ENCODE measurements at regions not wholly inside any gene's neighbourhood (a gene's known extent, or its start where the extent isn't known, plus 50 kb on each side); places are given as distances from the start of the nearest gene placed in this dataset.
"Not testable (repeated sequence)": the region's sequence is repeated elsewhere in the genome, so short reads cannot be mapped to it uniquely, and the experiment has no call there.

- H4K20me1 ChIP-seq (ENCODE audit: insufficient read depth); H3K27ac ChIP-seq; H3K79me2 ChIP-seq (ENCODE audit: low read depth); DNase-seq; CTCF ChIA-PET; H3K9me2 ChIP-seq (ENCODE audit: insufficient read depth); H2AFZ ChIP-seq; H3K9me3 ChIP-seq (ENCODE audit: insufficient read depth, low read depth); POLR2A ChIA-PET (ENCODE audit: unreplicated experiment); H3K4me3 ChIP-seq; intact Hi-C loops (cut with micrococcal nuclease; ENCODE audit: unreplicated experiment); H3K4me1 ChIP-seq (replicated peaks; ENCODE audit: insufficient read depth); BruUV-seq (replicated peaks); H3K4me2 ChIP-seq; H3K27me3 ChIP-seq (ENCODE audit: insufficient read depth, low read depth); H3K36me3 ChIP-seq (ENCODE audit: low read depth); H3F3A ChIP-seq (ENCODE audit: insufficient read depth, low read depth): not testable (repeated sequence)
Observed at GRCh38 chr2:91536549-91537263, 2845.2 kb downstream of the RPIA start.

- H3K4me2 ChIP-seq = not testable (repeated sequence)
Observed at GRCh38 chr2:91549316-91549715, 2857.8 kb downstream of the RPIA start.

GRCh38 chr2:91558234-91558633 is 2866.8 kb downstream of the RPIA start:
- intact Hi-C loops (cut with micrococcal nuclease; ENCODE audit: unreplicated experiment); DNase-seq; H3K4me1 ChIP-seq (replicated peaks; ENCODE audit: insufficient read depth); H3K4me3 ChIP-seq; H3K9me3 ChIP-seq (ENCODE audit: insufficient read depth, low read depth); POLR2A ChIA-PET (ENCODE audit: unreplicated experiment); H3K4me2 ChIP-seq; H3K27ac ChIP-seq; H2AFZ ChIP-seq; CTCF ChIA-PET; H3F3A ChIP-seq (ENCODE audit: insufficient read depth, low read depth); H3K79me2 ChIP-seq (ENCODE audit: low read depth); H3K27me3 ChIP-seq (ENCODE audit: insufficient read depth, low read depth); H3K36me3 ChIP-seq (ENCODE audit: low read depth); H4K20me1 ChIP-seq (ENCODE audit: insufficient read depth); H3K9me2 ChIP-seq (ENCODE audit: insufficient read depth); BruUV-seq (replicated peaks): not testable (repeated sequence)

More at GRCh38 chr2:91549316-91549715, 2857.8 kb downstream of the RPIA start:
- BruUV-seq (replicated peaks); intact Hi-C loops (cut with micrococcal nuclease; ENCODE audit: unreplicated experiment); H3K4me3 ChIP-seq; H3K36me3 ChIP-seq (ENCODE audit: low read depth); H3K9me2 ChIP-seq (ENCODE audit: insufficient read depth); H4K20me1 ChIP-seq (ENCODE audit: insufficient read depth); H3F3A ChIP-seq (ENCODE audit: insufficient read depth, low read depth); CTCF ChIA-PET; H3K9me3 ChIP-seq (ENCODE audit: insufficient read depth, low read depth); H3K4me1 ChIP-seq (replicated peaks; ENCODE audit: insufficient read depth); H3K27ac ChIP-seq; POLR2A ChIA-PET (ENCODE audit: unreplicated experiment); H3K27me3 ChIP-seq (ENCODE audit: insufficient read depth, low read depth); H2AFZ ChIP-seq; H3K79me2 ChIP-seq (ENCODE audit: low read depth): not testable (repeated sequence)
- DNase-seq = peak in 1 of 2 experiments; percentile 28

- not testable (repeated sequence) for BruUV-seq (replicated peaks); H3K9me3 ChIP-seq (ENCODE audit: insufficient read depth, low read depth)
Observed at GRCh38 chr2:91559269-91559668, 2867.8 kb downstream of the RPIA start.

GRCh38 chr2:91559886-91560614 is 2868.6 kb downstream of the RPIA start:
- H3K4me1 ChIP-seq (replicated peaks; ENCODE audit: insufficient read depth); H4K20me1 ChIP-seq (ENCODE audit: insufficient read depth); CTCF ChIA-PET; H3K27ac ChIP-seq; H3K9me2 ChIP-seq (ENCODE audit: insufficient read depth); H3K27me3 ChIP-seq (ENCODE audit: insufficient read depth, low read depth); H3K36me3 ChIP-seq (ENCODE audit: low read depth); H3F3A ChIP-seq (ENCODE audit: insufficient read depth, low read depth); DNase-seq; H3K4me2 ChIP-seq; intact Hi-C loops (cut with micrococcal nuclease; ENCODE audit: unreplicated experiment); H3K79me2 ChIP-seq (ENCODE audit: low read depth); H3K9me3 ChIP-seq (ENCODE audit: insufficient read depth, low read depth); BruUV-seq (replicated peaks); H2AFZ ChIP-seq; POLR2A ChIA-PET (ENCODE audit: unreplicated experiment); H3K4me3 ChIP-seq: not testable (repeated sequence)

More at GRCh38 chr2:91559269-91559668, 2867.8 kb downstream of the RPIA start:
- H3K4me2 ChIP-seq; POLR2A ChIA-PET (ENCODE audit: unreplicated experiment); H3K4me3 ChIP-seq; H3K79me2 ChIP-seq (ENCODE audit: low read depth); H3K9me2 ChIP-seq (ENCODE audit: insufficient read depth); H3K27ac ChIP-seq; CTCF ChIA-PET; H3K27me3 ChIP-seq (ENCODE audit: insufficient read depth, low read depth); intact Hi-C loops (cut with micrococcal nuclease; ENCODE audit: unreplicated experiment); H4K20me1 ChIP-seq (ENCODE audit: insufficient read depth); H2AFZ ChIP-seq; H3K4me1 ChIP-seq (replicated peaks; ENCODE audit: insufficient read depth); DNase-seq; H3K36me3 ChIP-seq (ENCODE audit: low read depth); H3F3A ChIP-seq (ENCODE audit: insufficient read depth, low read depth): not testable (repeated sequence)

- intact Hi-C loops (cut with micrococcal nuclease; ENCODE audit: unreplicated experiment); H2AFZ ChIP-seq; H3K4me3 ChIP-seq; H3K36me3 ChIP-seq (ENCODE audit: low read depth); H3K4me1 ChIP-seq (replicated peaks; ENCODE audit: insufficient read depth); CTCF ChIA-PET; POLR2A ChIA-PET (ENCODE audit: unreplicated experiment); H3K4me2 ChIP-seq; H3K27me3 ChIP-seq (ENCODE audit: insufficient read depth, low read depth); H3K9me3 ChIP-seq (ENCODE audit: insufficient read depth, low read depth); H3K9me2 ChIP-seq (ENCODE audit: insufficient read depth); H3K79me2 ChIP-seq (ENCODE audit: low read depth); H3K27ac ChIP-seq; H3F3A ChIP-seq (ENCODE audit: insufficient read depth, low read depth); BruUV-seq (replicated peaks); H4K20me1 ChIP-seq (ENCODE audit: insufficient read depth); DNase-seq: not testable (repeated sequence)
Observed at GRCh38 chr2:91562184-91562583, 2870.7 kb downstream of the RPIA start.

GRCh38 chr2:91564700-91565099 is 2873.2 kb downstream of the RPIA start:
- H3K27me3 ChIP-seq (ENCODE audit: insufficient read depth, low read depth); H3K4me3 ChIP-seq; intact Hi-C loops (cut with micrococcal nuclease; ENCODE audit: unreplicated experiment); BruUV-seq (replicated peaks); H3F3A ChIP-seq (ENCODE audit: insufficient read depth, low read depth); CTCF ChIA-PET; H3K4me2 ChIP-seq; H3K4me1 ChIP-seq (replicated peaks; ENCODE audit: insufficient read depth); H4K20me1 ChIP-seq (ENCODE audit: insufficient read depth); DNase-seq; H3K36me3 ChIP-seq (ENCODE audit: low read depth); POLR2A ChIA-PET (ENCODE audit: unreplicated experiment); H3K9me3 ChIP-seq (ENCODE audit: insufficient read depth, low read depth); H2AFZ ChIP-seq; H3K9me2 ChIP-seq (ENCODE audit: insufficient read depth); H3K79me2 ChIP-seq (ENCODE audit: low read depth); H3K27ac ChIP-seq: not testable (repeated sequence)
